ENCODE measurements at regions not wholly inside any gene's neighbourhood (a gene's known extent, or its start where the extent isn't known, plus 50 kb on each side); places are given as distances from the start of the nearest gene placed in this dataset.
"Not testable (repeated sequence)": the region's sequence is repeated elsewhere in the genome, so short reads cannot be mapped to it uniquely, and the experiment has no call there.

DNA sequence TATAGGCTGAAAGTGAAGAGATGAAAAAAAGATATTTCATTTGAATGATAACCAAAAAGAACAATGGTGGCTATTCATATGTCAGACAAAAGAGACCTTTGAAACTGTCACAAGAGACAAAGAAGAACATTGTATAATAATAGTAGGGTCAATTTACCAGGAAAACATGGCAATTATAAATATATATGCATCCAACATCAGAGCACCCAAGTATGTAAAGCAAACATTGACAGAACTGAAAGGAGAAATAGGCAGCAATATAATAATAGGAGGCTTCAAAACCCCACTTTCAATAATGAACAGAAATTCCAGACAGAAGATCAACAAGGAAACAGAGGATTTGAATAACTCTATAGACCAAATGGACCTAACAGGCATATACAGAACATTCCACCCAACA is 876.2 kb downstream of the GRID1 start:
- TF ChIP-seq, protein P1, sequence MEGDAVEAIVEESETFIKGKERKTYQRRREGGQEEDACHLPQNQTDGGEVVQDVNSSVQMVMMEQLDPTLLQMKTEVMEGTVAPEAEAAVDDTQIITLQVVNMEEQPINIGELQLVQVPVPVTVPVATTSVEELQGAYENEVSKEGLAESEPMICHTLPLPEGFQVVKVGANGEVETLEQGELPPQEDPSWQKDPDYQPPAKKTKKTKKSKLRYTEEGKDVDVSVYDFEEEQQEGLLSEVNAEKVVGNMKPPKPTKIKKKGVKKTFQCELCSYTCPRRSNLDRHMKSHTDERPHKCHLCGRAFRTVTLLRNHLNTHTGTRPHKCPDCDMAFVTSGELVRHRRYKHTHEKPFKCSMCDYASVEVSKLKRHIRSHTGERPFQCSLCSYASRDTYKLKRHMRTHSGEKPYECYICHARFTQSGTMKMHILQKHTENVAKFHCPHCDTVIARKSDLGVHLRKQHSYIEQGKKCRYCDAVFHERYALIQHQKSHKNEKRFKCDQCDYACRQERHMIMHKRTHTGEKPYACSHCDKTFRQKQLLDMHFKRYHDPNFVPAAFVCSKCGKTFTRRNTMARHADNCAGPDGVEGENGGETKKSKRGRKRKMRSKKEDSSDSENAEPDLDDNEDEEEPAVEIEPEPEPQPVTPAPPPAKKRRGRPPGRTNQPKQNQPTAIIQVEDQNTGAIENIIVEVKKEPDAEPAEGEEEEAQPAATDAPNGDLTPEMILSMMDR (conservative IDR thresholded peaks at IDR 0.05; ENCODE audit: low read depth): no peak
- ChIA-PET CTCF (no interaction called here), POLR2A (ENCODE audit: low non-redundant PET) (no interaction called here)
- no peak overlapping the region for H3K27ac ChIP-seq
- no peak for DNase-seq (ENCODE audit: low spot score)

DNA sequence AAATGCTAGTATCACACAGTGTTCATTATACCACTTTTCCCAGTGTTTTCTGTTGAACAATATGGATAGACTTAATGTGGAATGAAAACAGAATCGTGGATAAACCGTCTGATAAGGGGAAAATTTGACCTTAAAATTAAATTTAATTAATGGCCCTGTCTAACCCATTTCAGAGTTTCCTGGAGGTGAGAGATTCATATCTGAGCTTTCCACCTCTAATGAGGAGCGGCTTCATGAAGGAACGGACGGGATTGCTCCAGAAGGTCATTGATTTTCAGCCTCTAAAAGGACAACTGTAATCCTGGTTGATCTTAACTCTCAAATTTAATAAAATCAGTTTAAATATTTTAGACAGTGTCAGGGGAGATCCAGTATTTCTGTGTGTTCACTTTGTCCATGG is 874.9 kb downstream of the GRID1 start:
- no peak for DNase-seq (ENCODE audit: low spot score)
- TF ChIP-seq, protein P1 (conservative IDR thresholded peaks at IDR 0.05; ENCODE audit: low read depth): no peak
- POLR2A ChIA-PET (ENCODE audit: low non-redundant PET): no interaction called here
- H3K27ac ChIP-seq: no peak overlapping the region
- CTCF ChIA-PET: no interaction called here

DNA sequence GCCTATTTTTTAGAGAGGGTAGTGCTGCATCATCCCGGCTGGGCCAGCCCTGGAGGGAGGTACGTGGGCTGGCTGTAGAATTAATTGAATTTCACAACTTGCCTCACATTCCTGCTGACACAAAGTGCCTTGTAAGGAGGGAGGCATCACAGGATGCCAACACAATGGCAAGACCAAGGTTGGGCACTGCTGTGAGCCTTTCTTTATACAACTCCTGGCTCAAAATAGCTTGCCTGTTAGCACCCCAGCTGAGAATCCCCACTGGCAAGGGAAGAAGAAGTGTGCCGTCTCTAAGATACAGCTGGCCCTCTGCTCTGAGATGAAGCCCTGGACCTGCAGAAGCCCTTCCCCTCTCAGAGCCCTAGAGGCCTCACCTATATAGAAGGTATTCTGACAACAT is 873.9 kb downstream of the GRID1 start:
- TF ChIP-seq, protein P1 (conservative IDR thresholded peaks at IDR 0.05; ENCODE audit: low read depth): no peak
- ChIA-PET POLR2A (ENCODE audit: low non-redundant PET) (no interaction called here), CTCF (interaction anchor here (0.6 kb wide), 2 partner anchors 853 to 913 kb away, joined by 3 to 4 read pairs; no protein-coding TSS in a partner anchor)
- H3K27ac ChIP-seq: no peak overlapping the region
- no peak for DNase-seq (ENCODE audit: low spot score)

DNA sequence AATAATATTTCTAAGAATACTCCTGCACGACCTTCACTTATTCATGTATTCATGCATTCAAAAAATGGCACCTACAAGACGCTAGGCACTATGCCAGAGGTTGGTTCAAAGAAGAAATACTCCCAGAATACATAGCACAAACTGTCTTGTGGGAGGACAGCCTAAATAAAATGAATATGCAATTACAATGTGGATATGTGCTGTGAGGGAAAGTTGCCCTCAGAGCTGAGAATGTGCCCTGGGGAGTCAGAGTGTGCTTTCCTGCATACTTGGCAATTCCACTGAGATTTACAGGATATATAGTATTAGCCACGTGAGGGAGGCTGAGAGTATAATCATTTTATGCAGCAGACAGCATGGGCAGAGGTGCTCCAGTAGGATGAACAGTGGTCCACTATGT is 872.9 kb downstream of the GRID1 start:
- POLR2A ChIA-PET (ENCODE audit: low non-redundant PET): no interaction called here
- CTCF ChIA-PET: no interaction called here
- TF ChIP-seq, protein P1 (conservative IDR thresholded peaks at IDR 0.05; ENCODE audit: low read depth): no peak
- no peak overlapping the region for H3K27ac ChIP-seq
- DNase-seq (ENCODE audit: low spot score): no peak

DNA sequence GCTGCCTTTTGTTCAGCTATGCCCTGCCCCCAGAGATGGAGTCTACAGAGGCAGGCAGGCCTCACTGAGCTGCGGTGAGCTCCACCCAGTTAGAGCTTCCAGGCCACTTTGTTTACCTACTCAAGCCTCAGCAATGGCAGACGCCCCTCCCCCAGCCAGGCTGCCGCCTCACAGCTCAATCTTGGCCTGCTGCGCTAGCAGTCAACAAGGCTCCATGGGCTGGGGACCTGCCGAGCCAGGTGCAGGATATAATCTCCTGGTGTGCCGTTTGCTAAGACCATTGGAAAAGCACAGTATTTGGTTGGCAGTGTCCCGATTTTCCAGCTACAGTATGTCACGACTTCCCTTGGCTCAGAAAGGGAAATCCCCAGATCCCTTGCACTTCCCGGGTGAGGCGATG is 862.0 kb downstream of the GRID1 start:
- DNase-seq (ENCODE audit: low spot score); CTCF ChIA-PET; POLR2A ChIA-PET (ENCODE audit: low non-redundant PET); H3K27ac ChIP-seq: not testable (repeated sequence)

DNA sequence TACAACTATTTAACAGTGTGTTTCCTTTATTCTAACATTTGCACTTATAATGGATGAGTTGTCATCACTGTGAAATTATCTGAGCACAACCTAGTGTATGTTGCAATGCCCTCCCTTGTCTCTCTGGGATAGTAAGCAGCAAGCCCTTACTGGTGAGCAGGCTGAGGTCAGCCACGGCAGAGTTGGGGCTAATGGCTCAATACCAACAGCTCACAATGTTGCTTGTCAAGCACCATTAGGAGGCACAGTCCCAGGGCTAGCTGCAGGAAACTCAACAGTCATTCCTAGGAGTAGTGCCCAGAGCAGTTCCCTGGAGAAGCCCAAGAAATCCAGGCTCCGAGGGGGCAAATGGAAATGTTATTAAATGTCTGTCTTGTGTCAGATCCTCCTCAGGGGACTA is 858.4 kb downstream of the GRID1 start:
- DNase-seq (ENCODE audit: low spot score): no peak
- CTCF ChIA-PET: no interaction called here
- POLR2A ChIA-PET (ENCODE audit: low non-redundant PET): no interaction called here
- no peak overlapping the region for H3K27ac ChIP-seq
- TF ChIP-seq, protein P1 (conservative IDR thresholded peaks at IDR 0.05; ENCODE audit: low read depth): no peak

DNA sequence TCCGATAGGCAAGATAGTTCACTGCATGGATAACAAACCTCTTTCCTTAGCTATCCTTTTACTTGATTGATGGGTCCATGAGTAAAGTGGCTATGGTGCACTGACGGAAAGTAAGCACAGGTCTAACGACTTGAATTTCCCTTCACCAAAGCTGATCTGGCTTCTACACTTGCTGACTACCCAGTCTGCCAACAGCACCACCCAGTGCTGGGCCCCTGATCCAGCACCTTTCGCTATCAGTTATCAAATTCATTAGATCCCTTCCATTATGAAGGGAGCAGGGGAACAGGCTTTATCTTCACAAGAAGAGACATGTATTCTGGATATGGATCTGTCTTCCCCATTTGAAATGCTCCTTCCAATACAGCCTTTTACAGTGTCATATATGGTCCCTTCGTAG is 855.9 kb downstream of the GRID1 start:
- POLR2A ChIA-PET (ENCODE audit: low non-redundant PET): no interaction called here

More for the DNA sequence above, 855.9 kb downstream of the GRID1 start:
- TF ChIP-seq, protein P1 (conservative IDR thresholded peaks at IDR 0.05; ENCODE audit: low read depth): no peak
- no peak for DNase-seq (ENCODE audit: low spot score)
- no peak overlapping the region for H3K27ac ChIP-seq
- CTCF ChIA-PET: no interaction called here
